NOMO-1 (cell line): ENCODE measurements at regions not wholly inside any gene's neighbourhood (a gene's known extent, or its start where the extent isn't known, plus 50 kb on each side); places are given as distances from the start of the nearest gene placed in this dataset.
"Not testable (repeated sequence)": the region's sequence is repeated elsewhere in the genome, so short reads cannot be mapped to it uniquely, and the experiment has no call there.

Experiments used
- DNase-seq, 2 experiments: peaks; one replicate each; lab custom pipeline; 2025; ENCODE audit not compliant: unreplicated experiment in 2 of 2; lab: John Stamatoyannopoulos, UW

DNA sequence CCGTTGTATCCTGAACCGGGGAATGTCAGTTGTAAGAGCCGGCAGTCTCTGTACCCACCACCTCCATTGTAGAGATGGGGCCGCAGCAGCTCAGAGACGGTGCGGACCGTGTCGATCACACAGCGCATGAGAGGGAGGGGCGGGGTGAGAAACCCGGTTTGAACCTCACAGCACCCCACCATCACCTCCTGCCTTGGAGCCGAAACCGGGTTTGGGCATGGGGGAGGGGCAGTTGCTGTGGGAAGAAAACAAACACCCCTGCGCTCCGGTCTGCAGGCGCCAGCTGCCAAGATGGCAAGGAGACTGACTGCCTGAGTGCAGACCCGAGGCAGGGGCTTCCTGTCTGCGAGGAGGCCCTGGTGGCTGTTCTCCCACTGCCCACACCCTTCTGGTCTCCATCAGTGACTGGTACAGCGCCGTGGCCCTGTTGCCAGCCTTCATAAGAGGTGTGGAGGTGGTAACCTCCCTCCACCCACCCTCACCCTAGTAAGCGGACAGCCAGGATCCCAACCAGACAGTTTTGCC, 69.2 kb upstream of the SSBP3 start:
- DNase-seq, result no peak

GRCh38 chr1:54474310-54475251, 68.4 kb upstream of the SSBP3 start:
- no peak for DNase-seq

GRCh38 chr1:54471588-54471987, 65.4 kb upstream of the SSBP3 start:
- no peak for DNase-seq

GRCh38 chr1:54469444-54469843, 63.2 kb upstream of the SSBP3 start:
- DNase-seq, result not testable (repeated sequence)

DNA sequence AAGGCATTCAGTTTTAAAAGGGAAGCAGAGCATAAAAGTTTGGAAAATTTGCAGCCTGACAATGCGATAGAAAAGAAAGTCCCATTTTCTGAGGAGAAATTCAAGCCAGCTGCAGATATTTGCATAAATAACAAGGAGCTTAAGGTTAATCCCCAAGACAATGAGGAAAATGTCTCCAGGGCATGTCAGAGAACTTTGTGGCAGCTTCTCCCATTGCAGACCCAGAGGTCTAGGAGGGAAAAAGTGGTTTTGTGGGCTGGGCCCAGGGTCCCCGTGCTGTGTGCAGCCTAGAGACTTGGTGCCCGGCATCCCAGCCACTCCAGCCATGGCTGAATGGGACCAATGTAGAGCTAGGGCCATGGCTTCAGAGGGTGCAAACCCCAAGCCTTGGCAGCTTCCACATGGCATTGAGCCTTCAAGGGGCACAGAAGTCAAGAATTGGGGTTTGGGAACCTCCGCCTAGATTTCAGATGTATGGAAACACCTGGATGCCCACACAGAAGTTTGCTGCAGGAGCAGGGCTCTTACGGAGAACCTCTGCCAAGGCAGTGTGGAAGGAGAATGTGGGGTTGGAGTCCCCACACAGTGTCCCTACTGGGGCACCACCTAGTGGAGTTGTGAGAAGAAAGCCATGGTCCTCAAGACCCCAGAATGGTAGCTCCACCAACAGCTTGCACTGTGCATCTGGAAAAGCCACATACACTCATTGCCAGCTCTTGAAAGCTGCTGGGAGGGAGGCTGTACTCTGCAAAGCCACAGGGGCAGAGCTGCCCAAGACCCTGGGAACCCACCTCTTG, 62.3 kb upstream of the SSBP3 start:
- DNase-seq, result not testable (repeated sequence)

GRCh38 chr1:54465351-54465811, 59.2 kb upstream of the SSBP3 start:
- no peak for DNase-seq

- peak; percentile 54 to 66 for DNase-seq
Observed at GRCh38 chr1:54464477-54465146, 58.4 kb upstream of the SSBP3 start.

GRCh38 chr1:54464031-54464476, 57.9 kb upstream of the SSBP3 start:
- DNase-seq, result no peak

GRCh38 chr1:54463259-54464030, 57.3 kb upstream of the SSBP3 start:
- DNase-seq, result no peak

GRCh38 chr1:54462597-54463258, 56.5 kb upstream of the SSBP3 start:
- no peak for DNase-seq

DNA sequence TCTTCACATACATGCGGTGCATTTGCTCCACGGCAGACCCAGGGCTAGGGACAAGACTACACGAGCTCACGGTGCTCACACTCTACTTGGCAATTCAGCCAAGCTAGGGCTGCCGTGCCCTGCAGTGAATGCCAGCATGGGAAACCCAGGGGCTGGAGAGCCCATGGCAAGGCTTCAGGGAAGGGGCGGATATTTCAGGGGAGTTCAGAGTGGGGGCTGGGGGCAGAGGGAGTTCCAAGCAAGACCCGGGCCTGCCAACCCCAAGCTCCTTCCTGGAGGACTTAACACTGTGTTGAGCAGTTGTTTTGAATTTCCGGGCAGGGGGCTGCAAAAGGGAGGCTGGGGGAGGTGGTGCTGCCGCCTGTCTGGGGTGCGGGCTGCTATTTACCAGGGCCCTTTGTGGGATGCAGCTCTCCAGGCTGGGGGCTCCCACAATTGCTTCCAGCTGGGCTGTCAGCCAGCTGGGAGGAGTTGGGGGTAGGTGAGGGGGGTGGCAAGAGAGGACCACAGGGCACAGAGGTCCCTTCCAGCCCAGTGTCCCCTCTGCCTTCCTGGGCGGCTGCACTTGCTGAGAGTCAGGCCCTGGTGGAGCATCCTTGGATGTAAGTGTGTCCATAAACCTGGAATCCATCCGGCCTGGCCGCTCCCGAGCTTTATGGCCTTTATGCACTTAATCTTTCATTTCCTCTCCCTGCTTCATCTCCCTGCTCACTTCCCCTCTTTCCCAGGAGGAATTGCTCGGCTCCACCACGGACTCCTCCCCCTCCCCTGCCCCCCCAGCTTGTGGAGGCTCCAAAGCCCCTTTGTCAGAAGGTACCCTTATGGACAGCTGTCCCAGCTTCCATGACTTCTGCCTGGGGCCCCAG, 55.8 kb upstream of the SSBP3 start:
- no peak for DNase-seq

DNA sequence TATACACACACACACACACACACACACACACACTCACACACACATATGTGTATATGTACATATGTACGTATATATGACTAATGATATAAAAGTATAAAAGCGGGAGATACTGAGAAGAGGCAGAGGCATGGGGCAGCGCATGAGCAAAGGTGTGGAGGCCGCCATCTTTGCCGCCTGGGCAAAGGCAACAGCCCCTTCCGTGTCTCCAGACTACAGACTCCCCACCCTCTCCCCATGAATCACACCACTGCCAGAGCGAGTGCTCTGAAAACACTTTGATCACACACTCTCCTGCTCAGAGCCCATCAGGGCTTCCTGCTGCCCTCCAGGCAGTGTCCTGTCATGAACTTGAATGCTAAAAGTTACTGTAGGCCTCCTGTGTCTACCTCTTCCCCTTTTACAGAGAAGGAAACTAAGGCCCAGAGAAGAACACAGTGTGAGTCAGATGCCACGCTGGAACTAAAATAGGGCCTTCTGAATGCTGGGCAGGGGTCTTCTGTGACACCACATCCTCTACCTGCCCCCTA, 54.7 kb upstream of the SSBP3 start:
- no peak for DNase-seq

GRCh38 chr1:54460351-54460750, 54.2 kb upstream of the SSBP3 start:
- DNase-seq, result no peak

- no peak for DNase-seq
Observed at GRCh38 chr1:54459726-54460191, 53.6 kb upstream of the SSBP3 start.

DNA sequence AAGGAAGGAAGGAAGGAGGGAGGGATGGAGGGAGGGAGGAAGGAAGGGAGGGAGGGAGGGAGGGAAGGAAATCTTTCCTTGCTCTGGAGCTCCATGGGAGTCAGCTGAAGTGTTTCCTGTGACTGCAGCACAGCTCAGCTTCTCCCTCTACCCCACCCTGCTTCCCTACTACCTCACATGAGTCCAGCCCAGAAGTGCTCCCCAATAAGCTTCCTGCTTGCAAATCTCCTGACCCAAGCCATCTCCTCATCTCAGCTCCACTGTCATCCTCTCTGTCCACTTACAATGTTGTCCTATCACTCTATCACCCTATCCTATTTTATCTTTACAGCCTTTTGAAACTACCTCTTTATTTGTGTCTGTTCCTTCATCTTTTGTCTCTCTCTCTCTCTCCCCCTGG, 52.9 kb upstream of the SSBP3 start:
- DNase-seq, result no peak

DNA sequence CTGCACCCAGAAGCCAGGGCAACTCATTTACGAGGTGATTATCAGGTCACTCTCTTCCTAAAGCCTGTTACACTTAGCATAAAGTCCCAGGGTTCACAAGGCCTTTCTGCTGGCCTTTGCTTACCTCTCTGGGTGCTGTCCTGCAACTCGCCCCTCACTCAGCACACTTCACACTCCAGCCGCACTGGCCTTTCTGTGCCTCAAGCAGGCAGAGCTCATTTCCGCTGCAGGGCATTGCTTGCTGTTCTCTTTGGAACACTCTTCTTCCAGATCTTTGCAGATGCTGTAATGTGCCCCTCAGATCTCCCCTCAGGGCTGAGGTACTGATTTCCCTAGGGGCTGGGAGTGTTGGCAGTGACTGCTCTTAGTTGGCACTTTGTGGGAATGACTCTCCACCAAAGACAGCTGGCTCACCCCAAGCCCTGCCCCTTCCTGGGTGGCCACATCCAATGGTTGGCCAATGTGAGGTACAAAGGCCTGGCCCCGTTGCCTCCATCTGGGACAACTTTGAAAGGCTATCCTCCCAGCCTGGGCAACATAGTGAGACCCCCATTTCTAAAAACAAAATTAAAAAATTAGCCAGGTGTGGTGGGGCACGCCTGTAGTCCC, 50.8 kb upstream of the SSBP3 start:
- DNase-seq, result no peak

DNA sequence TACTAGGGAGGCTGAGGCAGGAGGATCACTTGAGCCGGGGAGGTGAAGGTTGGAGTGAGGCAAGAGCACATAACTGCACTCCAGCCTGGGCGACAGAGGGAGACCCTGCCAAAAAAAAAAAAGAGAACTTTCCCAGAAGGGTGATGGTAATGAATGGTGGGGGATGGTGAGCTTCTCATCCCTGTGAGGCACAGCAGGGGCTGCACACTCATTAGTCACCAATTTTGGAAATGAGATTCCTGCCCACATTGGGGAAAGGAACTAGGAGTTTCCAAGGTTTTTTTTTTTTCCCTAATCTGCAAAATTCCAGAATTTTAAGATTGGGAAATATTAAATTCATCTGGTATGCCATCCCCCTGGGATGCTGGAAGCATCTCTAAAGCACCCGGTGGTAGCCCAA, 50.2 kb upstream of the SSBP3 start:
- no peak for DNase-seq
